ENCODE measurements at regions not wholly inside any gene's neighbourhood (a gene's known extent, or its start where the extent isn't known, plus 50 kb on each side); places are given as distances from the start of the nearest gene placed in this dataset.

- TF ChIP-seq CTCF (IDR thresholded peaks at IDR 0.05 in 4 of 5, conservative IDR thresholded peaks at IDR 0.05 in 1 of 5) (no peak), POLR2A (IDR thresholded peaks at IDR 0.05) (no peak)
These were observed 151.5 kb upstream of the MYCN start for GRCh38 chr2:15788830-15789229.
